UCSD-AML1 (cell line): ENCODE measurements at regions not wholly inside any gene's neighbourhood (a gene's known extent, or its start where the extent isn't known, plus 50 kb on each side); places are given as distances from the start of the nearest gene placed in this dataset.
"Not testable (repeated sequence)": the region's sequence is repeated elsewhere in the genome, so short reads cannot be mapped to it uniquely, and the experiment has no call there.

ENCODE experiments used
- DNase-seq: peaks from one replicate; lab custom pipeline; 2025; ENCODE audit not compliant: unreplicated experiment; lab: John Stamatoyannopoulos, UW

DNA sequence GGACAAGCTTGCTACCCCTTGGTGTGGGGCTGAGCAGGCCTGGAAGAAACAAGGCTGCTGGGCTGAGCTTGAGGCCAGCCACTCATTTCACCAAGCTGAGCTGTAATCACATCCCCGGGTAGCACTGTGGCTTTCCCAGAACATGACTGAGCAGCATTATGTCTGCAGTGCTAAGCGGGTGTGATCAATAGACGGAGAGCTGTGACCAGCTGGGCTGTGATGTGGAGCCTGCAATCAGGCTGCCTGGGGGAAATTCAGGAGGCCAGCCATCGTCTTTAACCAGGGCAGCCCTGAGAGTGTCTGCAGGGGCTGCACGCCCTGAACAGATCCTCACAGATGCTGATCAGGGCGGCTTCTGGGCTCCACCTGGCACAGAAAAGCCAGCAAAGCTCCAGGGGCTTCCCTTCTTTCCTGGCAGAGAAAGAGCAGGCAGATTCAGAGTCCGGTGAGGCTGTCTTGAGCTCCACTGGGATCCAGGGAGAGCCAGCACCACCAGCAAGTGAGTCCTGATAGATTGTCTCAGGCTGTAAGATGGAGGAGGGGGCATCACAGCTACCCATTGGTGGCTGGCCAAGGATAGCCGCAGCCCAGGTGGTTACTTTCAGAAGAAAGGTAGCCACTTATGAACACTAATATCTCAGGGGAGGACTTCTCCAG, 165.9 kb downstream of the NRN1 start:
- no peak for DNase-seq

DNA sequence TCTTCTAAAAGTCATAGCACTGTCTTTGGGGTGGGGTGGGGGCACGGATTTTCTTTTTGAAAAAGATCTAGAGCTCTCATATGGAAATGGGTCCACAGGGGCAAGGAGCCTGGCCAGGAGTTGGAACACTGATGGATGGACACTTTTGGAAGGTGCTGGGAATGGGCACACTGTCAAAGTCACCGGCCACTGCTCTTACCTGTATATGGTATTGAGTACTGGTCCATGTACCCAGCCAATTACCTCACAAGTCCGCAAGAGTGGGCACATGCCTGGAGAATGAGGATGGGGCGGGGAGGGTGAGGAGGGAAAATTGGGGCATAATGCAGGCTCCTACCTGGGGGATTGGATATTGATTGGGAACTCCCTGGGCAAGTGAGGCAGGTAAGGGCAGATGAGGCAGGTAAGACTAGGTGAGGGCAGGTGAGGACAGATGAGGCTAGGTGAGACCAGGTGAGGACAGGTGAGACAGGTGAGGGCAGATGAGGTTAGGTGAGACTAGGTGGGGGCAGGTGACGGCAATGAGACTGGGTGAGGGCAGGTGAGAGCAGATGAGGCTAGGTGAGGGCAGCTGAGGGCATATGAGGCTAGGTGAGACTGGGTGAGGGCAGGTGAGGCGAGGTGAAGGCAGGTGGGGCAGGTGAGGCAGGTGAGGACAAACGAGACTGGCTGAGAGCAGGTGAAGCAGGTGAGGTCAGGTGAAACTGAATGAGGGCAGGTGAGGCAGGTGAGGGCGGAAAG, 167.9 kb downstream of the NRN1 start:
- no peak for DNase-seq

GRCh38 chr6:5837323-5837722, 169.4 kb downstream of the NRN1 start:
- DNase-seq = no peak

DNA sequence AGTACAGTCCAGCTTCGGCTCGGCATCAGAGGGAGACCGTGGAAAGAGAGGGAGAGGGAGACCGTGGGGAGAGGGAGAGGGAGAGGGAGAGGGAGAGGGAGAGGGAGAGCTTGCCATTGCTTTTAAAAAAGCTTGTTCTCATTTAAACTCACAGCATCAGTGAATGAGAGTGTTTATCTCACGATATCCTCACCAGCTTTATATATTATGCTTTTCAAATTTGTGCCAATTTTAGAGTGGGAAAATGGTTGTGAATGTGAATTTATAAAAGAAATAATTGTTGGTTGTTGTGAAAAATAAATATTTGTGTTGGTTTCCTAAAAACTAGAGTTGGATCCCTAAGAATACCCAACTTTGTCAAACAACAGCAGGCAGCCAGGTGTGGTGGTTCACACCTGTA, 170.1 kb downstream of the NRN1 start:
- DNase-seq = not testable (repeated sequence)

- DNase-seq = no peak
Observed at GRCh38 chr6:5833120-5833519, 173.6 kb downstream of the NRN1 start.

GRCh38 chr6:5832668-5833067, 174.1 kb downstream of the NRN1 start:
- no peak for DNase-seq

DNA sequence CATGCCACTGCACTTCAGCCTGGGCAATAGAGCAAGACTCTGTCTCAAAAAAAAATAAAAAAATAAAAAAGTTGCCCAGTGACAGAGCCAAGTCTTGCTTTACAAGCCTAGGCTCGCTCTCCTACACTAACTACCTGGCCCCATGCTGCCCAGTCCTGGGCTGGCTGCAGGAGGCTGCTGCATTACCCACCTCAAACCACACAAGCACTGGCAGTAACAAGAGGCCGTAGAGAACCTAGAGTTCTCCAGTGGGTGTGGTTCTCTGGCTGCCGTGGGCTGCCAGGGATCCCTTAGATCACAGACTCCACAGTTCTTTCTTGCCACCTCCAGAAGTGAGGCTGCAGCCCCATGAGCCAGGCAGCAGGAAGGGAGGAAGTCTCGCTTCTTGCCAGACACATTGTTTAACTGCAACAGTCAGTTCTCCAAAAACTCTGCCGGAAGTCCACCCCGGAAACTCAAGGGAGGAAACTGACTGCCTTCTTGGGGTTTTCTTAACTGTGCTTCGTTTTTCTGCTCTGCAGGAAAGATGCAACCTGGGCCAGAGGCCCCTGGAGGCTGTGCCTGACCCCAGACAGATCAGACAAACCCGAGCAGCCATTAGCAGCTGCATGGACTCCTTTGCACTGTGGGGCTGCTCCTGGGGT, 175.4 kb downstream of the NRN1 start:
- DNase-seq = peak; percentile 67

GRCh38 chr6:5828296-5828695, 178.4 kb downstream of the NRN1 start:
- DNase-seq = peak; percentile 56

GRCh38 chr6:5827056-5827904, 179.4 kb downstream of the NRN1 start:
- no peak for DNase-seq

DNA sequence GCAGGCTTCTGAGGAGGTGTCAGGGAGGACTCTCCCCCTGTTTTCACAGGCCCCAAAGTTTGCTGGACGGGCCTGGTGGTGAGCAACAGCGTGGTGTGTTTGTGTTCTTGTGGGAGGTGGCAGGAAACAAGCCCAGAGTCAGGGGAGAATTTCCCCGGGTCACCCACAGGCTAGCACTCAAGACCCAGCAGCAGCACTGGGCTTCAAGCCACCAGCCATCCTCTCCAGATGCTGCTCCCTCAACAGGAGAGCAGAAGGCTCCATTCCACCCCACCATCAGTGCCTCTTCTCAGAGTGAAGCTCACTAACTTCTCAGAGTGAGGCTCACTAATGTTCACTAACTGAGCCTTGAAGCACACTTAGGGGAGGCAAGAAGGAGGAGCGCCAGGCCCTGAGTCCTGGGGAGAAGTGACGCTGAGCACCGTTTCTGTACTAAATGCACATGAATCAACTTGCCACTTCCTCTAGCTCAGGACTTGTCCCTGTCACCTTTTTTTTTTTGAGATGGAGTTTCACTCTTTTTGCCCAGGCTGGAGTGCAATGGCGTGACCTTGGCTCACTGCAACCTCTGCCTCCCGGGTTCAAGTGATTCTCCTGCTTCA, 182.2 kb downstream of the NRN1 start:
- not testable (repeated sequence) for DNase-seq
